Fibroblast of lung (primary cell): ENCODE measurements at regions not wholly inside any gene's neighbourhood (a gene's known extent, or its start where the extent isn't known, plus 50 kb on each side); places are given as distances from the start of the nearest gene placed in this dataset.

Experiments
- DNase-seq, 2 donors: peaks; one replicate each; pipeline versions ENCODE4 v3.0.0 to v3.0.0-alpha.2; 2010; ENCODE audit warnings: low read depth in 2 of 2
- H2AFZ ChIP-seq: 2 replicates; pipeline ENCODE4 v1.5.1; 2012; ENCODE audit warnings: low read length, control low read depth, inconsistent platforms
- H3K27ac ChIP-seq: 2 replicates; pipeline ENCODE4 v1.5.1; 2011; ENCODE audit warnings: low read length, control low read depth; ENCODE audit not compliant: insufficient read depth
- H3K27me3 ChIP-seq: 2 replicates; pipeline ENCODE4 v1.5.1; 2011; ENCODE audit warnings: mild to moderate bottlenecking, low read length; ENCODE audit not compliant: control insufficient read depth, insufficient read depth
- H3K36me3 ChIP-seq: 2 replicates; pipeline ENCODE4 v1.5.1; 2011; ENCODE audit warnings: low read length; ENCODE audit not compliant: control insufficient read depth, insufficient read depth
- H3K4me1 ChIP-seq: 2 replicates; pipeline ENCODE4 v1.5.1; 2011; ENCODE audit warnings: low read length; ENCODE audit not compliant: control insufficient read depth, insufficient read depth; ENCODE audit errors: extremely low read depth
- H3K4me2 ChIP-seq: 2 replicates; pipeline ENCODE4 v1.5.1; 2011; ENCODE audit warnings: low read length, control low read depth; ENCODE audit not compliant: insufficient read depth; ENCODE audit errors: extremely low read depth
- H3K4me3 ChIP-seq, 4 experiments: fragments of 200-600 bp in 1 of 4; sonication (generic) in 1 of 4; replicated peaks in 1 of 4; 2 replicates each; pipeline ENCODE4 v1.5.1; 2011 to 2016; ENCODE audit warnings: low read length in 4 of 4, low read depth in 3 of 4, mild to moderate bottlenecking in 3 of 4, control low read depth in 2 of 4, inconsistent platforms in 1 of 4, mixed read lengths in 1 of 4; ENCODE audit not compliant: insufficient read depth in 1 of 4; ENCODE audit errors: control extremely low read depth in 1 of 4
- H3K79me2 ChIP-seq: 2 replicates; pipeline ENCODE4 v1.5.1; 2012; ENCODE audit warnings: mild to moderate bottlenecking, low read length, inconsistent platforms; ENCODE audit not compliant: control insufficient read depth, insufficient read depth
- H3K9ac ChIP-seq: 2 replicates; pipeline ENCODE4 v1.5.1; 2011; ENCODE audit warnings: mild to moderate bottlenecking, low read length, control low read depth; ENCODE audit not compliant: insufficient read depth
- H3K9me3 ChIP-seq: 2 replicates; pipeline ENCODE4 v1.5.1; 2012; ENCODE audit warnings: low read depth, low read length; ENCODE audit not compliant: control insufficient read depth, insufficient read depth
- H4K20me1 ChIP-seq: 2 replicates; pipeline ENCODE4 v1.5.1; 2011; ENCODE audit warnings: low read length; ENCODE audit not compliant: control insufficient read depth, insufficient read depth; ENCODE audit errors: extremely low read depth
- CTCF ChIP-seq, 2 donors: IDR thresholded peaks in 1 of 2; conservative IDR thresholded peaks in 1 of 2; 1 replicate in 1 of 2; 2 replicates in 1 of 2; pipeline ENCODE4 v1.5.1; 2011 to 2012; ENCODE audit warnings: low read length in 2 of 2, control low read depth in 1 of 2, inconsistent platforms in 1 of 2, low read depth in 1 of 2, mild to moderate bottlenecking in 1 of 2
- EZH2 ChIP-seq: IDR thresholded peaks from 2 replicates; pipeline ENCODE4 v1.5.1; 2012; ENCODE audit warnings: low read length, control low read depth, mild to moderate bottlenecking; ENCODE audit errors: missing control alignments

- Histone ChIP-seq H4K20me1 (no peaks in the 10 kb centered on the region), H3K27me3 (no peaks in the 10 kb centered on the region), H3K4me2 (no peak overlapping the region), H3K9me3 (no peaks in the 10 kb centered on the region), H2AFZ (no peak overlapping the region), H3K9ac (no peak overlapping the region), H3K36me3 (no peaks in the 10 kb centered on the region), H3K4me1 (peaks cover 2% of the 10 kb centered on the region), H3K79me2 (no peaks in the 10 kb centered on the region), H3K4me3 (no peak overlapping the region), H3K27ac (no peak overlapping the region)
- DNase-seq = peak; percentile 9 to 88
- no peak for TF ChIP-seq EZH2
These were observed 91.3 kb upstream of the OGFRL1 start for GRCh38 chr6:71197267-71197666.

- no peak overlapping the region for H3K4me3 ChIP-seq
These were observed 90.8 kb upstream of the OGFRL1 start for GRCh38 chr6:71197780-71198179.

GRCh38 chr6:71198908-71199307 lies 89.7 kb upstream of the OGFRL1 start:
- TF ChIP-seq EZH2 (no peak), CTCF (conservative IDR thresholded peaks at IDR 0.05 in 1 of 2, IDR thresholded peaks at IDR 0.05 in 1 of 2; ENCODE audit: low read depth in 1 of 2, low read length in 2 of 2) (no peak)
- Histone ChIP-seq H3K27me3 (no peaks in the 10 kb centered on the region), H3K4me1 (peaks cover 2% of the 10 kb centered on the region), H3K9ac (no peak overlapping the region), H2AFZ (no peak overlapping the region), H3K79me2 (no peaks in the 10 kb centered on the region), H3K9me3 (no peaks in the 10 kb centered on the region), H3K4me2 (no peak overlapping the region), H3K4me3 (no peak overlapping the region), H4K20me1 (no peaks in the 10 kb centered on the region), H3K27ac (no peak overlapping the region), H3K36me3 (no peaks in the 10 kb centered on the region)
- no peak for DNase-seq

More at GRCh38 chr6:71197780-71198179, 90.8 kb upstream of the OGFRL1 start:
- peaks cover 2% of the 10 kb centered on the region for H3K4me1 ChIP-seq
- peak; percentile 24 to 91 for DNase-seq
- no peak overlapping the region for H3K4me2 ChIP-seq
- no peaks in the 10 kb centered on the region for H3K27me3 ChIP-seq
- no peak for TF ChIP-seq EZH2
- no peak for TF ChIP-seq CTCF (conservative IDR thresholded peaks at IDR 0.05 in 1 of 2, IDR thresholded peaks at IDR 0.05 in 1 of 2; ENCODE audit: low read depth in 1 of 2, low read length in 2 of 2)
- no peak overlapping the region for H3K9ac ChIP-seq
- H3K27ac ChIP-seq = no peak overlapping the region
- H2AFZ ChIP-seq = no peak overlapping the region
- no peaks in the 10 kb centered on the region for H3K79me2 ChIP-seq
- no peaks in the 10 kb centered on the region for H3K9me3 ChIP-seq
- no peaks in the 10 kb centered on the region for H4K20me1 ChIP-seq
- H3K36me3 ChIP-seq = no peaks in the 10 kb centered on the region
